GM18502 (cell line): ENCODE measurements at regions not wholly inside any gene's neighbourhood (a gene's known extent, or its start where the extent isn't known, plus 50 kb on each side); places are given as distances from the start of the nearest gene placed in this dataset.

Source experiments
- ATAC-seq: cut with Tn5 transposase; IDR thresholded peaks from one replicate; pipeline ENCODE4 v1.9.1; 2021; ENCODE audit warnings: mild to moderate bottlenecking; ENCODE audit not compliant: unreplicated experiment, poor library complexity

DNA sequence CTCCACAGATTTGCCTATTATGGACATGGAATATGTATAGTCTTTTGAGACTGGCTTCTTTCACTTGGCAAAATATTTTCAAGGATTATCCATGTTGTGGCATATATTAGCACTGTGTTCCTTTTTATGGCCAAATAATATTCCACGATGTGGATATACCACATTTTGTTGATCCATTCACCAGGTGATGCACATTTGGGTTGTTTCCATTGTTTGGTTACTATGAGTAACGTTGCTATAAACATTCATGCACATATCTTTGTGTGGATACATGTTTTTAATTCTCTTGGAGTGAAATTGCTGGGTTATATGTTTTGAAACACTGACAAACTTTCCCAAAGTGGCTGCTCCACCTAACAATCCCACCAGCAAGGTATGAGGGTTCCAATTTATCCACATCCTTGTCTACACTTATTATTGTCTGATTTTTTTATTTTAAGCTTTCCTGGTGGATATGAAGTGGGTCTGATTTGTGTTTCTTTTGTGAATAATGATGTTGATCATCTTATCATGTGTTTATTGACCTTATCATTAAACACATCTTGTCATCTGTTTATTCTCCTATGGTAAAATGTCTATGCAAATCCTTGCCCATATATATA is 116.2 kb upstream of the FRMD6 start:
- ATAC-seq: no peak

DNA sequence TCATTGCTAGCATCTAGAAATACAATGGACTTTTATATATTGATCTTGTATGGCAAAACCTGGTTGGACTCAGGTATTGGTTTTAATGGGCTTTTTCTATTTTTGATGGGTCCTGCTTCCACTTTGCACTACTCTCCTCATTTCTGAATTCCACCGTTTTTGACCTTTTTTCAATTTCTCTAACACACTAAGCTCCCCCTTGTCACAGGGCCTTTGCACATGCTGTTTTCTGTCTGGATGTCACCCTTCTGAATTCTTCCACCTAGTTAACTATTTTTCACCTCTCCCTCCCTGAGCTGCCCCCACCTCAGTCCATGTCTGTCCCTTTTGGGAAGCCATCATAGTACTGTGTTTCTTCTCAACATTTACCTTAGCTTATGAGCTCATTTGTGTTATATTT is 112.7 kb upstream of the FRMD6 start:
- ATAC-seq: no peak

DNA sequence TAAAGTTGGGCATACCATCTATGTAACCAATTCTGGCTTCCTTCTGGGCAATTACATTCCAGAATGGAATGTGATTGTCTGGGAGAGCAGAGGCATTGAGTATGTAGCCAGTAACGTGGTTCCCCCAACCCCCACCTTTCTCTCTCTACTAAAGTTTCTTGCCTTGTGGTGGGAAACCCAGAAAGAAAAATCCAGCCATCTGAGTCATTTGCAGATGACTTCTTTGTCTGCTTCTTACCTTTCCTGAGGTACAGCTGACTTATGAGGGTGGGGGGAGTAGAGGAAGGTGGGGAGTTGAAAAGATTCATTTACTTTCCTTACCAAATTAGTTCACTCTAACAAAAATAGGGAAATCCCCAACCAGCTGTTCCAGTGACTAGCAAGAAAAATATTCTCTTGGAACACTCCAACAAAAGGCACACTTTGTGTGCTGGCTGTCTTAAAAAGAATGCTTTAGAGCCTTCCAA is 112.1 kb upstream of the FRMD6 start:
- ATAC-seq: no peak

GRCh38 chr14:51540364-51540763 is 111.3 kb upstream of the FRMD6 start:
- no peak for ATAC-seq

DNA sequence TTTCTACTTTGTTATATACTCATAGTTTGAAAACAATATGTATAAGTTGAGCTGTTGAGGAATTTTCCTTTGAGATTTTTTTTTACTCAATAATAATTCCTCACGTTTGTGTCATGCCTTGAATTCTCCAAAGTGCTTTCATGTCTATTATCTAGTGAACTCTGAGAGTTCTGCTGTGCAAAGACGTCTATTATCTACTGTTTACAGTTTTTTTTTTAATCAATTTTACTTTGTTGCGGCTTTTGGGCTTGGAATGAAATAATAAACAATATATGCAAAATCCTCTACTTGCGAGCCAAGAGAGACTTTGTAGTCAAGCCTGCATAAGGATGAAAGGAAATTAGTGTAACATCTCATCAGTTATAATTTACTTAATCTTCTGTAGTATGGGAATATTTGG is 107.2 kb upstream of the FRMD6 start:
- no peak for ATAC-seq

GRCh38 chr14:51544901-51545300 is 106.8 kb upstream of the FRMD6 start:
- ATAC-seq: no peak

DNA sequence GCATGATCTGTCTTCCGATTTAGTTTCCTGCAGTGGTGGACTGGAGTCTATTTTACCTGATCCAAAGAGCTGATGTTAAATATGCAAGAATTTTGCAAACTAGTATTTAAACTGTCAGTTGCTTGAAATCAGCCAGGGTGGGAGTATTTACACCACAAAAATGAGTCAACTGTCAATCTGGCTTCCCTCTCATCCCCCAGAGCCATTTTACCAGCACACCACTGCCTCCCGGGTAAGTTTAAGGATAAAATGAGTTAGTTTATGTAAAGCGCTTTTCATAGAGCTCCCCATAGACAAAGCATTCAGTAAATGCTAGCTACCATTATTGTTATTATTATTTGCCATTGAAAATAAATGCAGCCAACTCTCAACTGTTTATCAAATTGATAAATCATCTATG is 106.3 kb upstream of the FRMD6 start:
- ATAC-seq: no peak

DNA sequence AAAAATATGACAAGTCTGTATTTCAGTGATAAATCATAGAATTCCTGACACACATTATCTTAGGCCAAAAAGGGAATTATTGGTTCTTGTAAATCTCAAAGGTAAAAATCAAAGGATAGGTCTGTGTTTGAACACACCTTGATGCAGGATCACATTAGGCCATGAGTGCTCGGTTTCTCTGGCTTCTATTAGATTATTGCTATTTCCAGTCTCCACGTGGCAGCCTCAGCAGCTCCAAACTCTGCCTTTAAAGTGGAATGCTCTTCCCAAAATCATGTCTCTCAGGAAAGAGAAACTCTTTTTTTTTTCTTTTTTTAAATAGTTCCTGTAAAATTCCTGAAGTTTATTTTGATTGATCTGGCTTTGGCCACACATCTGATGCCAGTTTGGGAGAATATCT is 105.6 kb upstream of the FRMD6 start:
- no peak for ATAC-seq

GRCh38 chr14:51546603-51547258 is 105.0 kb upstream of the FRMD6 start:
- no peak for ATAC-seq

DNA sequence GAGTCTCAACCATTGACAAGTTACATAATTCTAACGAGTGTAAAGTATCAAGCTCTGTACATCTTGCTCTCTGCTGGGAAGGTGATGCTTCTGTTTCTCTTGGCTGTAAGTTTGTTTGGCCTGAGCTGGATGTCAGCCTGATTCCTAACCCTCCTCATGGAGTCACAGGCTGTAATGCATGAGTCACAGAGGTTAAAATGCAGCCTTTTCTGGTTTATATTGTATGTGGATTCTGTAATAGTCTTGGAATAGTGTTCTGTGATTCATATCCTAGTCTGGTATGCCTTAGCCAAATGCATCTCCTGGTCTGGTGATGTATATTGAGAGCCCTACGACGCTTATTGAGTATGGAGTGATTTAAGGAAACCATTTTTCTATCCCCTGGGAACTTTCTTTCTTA is 104.5 kb upstream of the FRMD6 start:
- ATAC-seq: no peak

DNA sequence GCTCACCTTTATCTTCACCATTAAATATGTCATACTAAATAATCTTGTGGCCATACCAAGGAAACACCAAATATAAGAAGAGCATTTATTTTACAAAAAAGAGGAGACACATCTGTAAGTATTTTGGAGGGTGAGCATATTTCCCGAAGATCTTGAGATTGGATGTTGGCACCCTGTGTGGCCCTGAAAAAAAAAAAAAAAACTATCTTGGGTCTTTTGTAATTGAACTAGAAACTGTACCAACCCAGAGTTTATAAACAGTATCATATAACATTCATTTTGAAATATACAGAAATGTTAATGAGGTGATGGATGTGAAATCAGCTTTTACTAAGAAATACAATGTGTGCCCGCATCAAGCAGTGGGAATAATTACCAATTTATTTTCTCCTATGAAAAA is 104.0 kb upstream of the FRMD6 start:
- ATAC-seq: no peak

GRCh38 chr14:51548187-51548586 is 103.5 kb upstream of the FRMD6 start:
- ATAC-seq: no peak

GRCh38 chr14:51550636-51551035 is 101.1 kb upstream of the FRMD6 start:
- no peak for ATAC-seq

DNA sequence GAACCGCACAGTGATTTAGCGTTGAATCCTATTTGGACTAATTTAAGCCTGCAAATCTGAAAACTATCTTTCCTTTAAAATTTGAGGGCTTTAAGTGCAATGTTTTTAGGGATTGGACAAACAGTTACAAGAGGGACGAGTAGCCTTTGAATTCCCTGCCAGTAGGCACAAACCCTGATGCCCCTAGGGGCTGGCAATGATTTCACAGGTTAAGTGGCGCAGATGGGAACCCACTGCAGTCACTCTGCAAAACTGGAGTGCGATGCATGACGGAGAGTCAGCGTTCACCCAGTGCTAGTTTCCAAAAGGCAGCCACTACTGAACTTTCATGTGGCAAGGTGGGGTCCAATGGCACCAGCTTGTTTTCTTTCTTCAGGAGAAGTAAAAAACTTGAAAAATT is 99.4 kb upstream of the FRMD6 start:
- ATAC-seq: no peak

DNA sequence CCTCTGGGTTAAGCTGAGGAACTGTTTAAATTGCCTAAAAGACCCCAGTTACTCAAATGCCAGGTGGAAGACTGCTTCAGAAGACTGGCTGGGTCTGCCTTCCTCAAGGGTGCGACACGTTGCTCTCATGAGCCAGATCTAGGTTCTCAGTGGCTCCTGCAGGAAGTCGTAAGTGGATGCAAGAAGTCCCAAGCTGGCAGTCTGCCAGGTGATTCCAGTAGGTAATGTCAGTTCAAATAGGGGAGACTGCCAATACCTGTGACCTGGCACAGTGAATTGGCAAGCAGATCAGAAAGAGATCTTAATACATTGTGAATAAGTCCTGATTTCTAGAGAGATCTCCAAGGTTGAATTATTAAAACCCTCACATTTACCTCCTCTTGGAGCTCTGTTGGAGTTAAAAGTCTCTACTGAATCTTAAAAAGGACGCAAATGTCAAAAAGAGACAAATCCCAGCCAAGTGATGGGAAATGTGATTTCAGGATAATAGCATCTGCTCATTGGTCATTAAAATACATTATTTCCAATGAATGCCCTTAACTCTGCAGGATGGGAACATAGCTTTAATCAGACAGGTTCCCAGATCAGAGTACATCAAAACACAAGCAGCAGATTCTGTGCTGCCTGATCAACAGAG is 98.8 kb upstream of the FRMD6 start:
- ATAC-seq: no peak

GRCh38 chr14:51554339-51554920 is 97.3 kb upstream of the FRMD6 start:
- ATAC-seq: no peak

DNA sequence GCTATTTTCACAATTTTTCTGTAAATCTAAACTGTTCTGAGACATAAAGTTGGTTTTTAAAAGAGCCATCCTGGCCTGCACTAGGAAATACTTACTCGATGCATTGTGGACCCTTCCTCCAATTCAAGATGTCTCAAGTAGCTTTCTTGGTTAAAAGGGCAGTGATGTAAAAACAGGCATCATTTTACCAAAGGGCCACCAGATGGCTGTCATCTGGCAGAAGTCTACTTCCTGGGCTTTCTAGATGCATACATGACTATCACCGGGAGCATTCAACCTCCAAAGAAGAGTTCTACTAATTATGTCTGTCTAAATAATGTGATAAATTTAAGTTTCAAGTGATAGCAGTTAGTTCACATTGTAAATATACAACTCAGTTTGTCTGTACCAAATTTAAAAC is 96.8 kb upstream of the FRMD6 start:
- no peak for ATAC-seq

DNA sequence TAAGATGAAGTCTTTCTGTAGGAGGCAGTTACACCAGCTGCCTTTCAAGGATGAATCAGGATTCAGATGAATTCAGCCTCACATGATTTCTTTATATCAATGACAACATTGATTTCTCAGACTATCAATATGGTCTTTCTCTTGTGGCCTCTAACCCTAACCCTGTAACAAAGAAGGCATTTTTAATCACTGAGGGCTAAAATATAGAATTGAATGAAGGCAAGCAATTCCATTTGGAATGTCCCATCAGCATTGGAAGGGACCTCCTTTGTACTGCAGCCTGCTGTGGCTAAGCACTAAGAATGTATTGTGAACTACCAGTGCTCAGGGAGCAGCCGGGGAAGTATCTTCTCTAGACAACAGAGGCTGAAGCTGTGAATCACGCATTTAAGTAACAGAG is 90.6 kb upstream of the FRMD6 start:
- no peak for ATAC-seq

DNA sequence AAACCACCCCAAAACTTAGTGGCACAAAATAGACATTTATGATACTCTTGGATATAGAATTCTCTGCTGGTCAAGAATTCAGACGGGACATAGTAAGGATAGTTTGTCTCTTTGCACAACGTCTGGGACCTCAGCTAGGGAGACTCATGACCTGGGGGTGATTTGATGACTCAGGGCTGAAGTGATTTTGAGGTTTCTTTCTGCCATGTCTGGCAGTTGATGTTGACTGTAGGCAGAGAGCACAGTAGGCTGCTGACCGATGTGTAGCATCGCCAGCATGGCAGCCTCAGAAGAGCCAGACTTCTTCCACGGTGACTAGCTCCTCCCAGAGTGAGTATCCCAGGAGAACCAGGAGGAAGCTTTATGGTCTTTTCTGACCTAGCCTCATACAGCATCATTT is 88.9 kb upstream of the FRMD6 start:
- ATAC-seq: no peak

- ATAC-seq: no peak
These were observed 88.2 kb upstream of the FRMD6 start for GRCh38 chr14:51563560-51563959.

DNA sequence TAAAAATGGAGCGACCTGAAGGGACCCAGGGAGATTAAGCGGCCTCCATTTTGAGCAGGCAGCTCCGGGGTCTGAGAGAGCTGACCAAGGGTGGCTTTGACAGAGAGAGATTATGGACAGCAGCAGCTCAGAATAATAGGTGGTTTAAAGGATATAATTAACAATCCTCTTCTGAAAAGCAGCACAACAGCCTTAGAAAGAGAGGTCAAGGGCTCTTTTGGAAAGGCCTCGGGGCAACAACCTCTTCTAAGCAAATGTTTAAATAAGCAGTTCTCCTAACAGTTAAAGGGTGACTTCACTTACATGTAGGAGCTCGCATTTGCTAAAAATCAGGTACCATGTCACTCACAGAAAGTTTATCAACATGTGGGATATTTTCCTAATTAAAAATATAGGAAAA is 87.2 kb upstream of the FRMD6 start:
- no peak for ATAC-seq
